Smooth muscle cell (in vitro differentiated cells): ENCODE measurements at regions not wholly inside any gene's neighbourhood (a gene's known extent, or its start where the extent isn't known, plus 50 kb on each side); places are given as distances from the start of the nearest gene placed in this dataset.

Source experiments
- DNase-seq: peaks from one replicate; lab custom pipeline; 2025; ENCODE audit not compliant: unreplicated experiment; lab: John Stamatoyannopoulos, UW
- H2AFZ ChIP-seq: fragments of 200-600 bp; sonication (generic); 2 replicates; pipeline ENCODE4 v1.6.0; 2016; ENCODE audit warnings: antibody characterized with exemption, low read depth, mild to moderate bottlenecking
- H3F3A ChIP-seq: fragments of 200-600 bp; sonication (generic); 2 replicates; pipeline ENCODE4 v1.6.0; 2017; ENCODE audit warnings: antibody characterized with exemption, low read depth
- H3K27ac ChIP-seq: fragments of 200-600 bp; sonication (generic); 2 replicates; pipeline ENCODE4 v1.5.1; 2016; ENCODE audit warnings: low read depth, mild to moderate bottlenecking
- H3K27me3 ChIP-seq: fragments of 200-600 bp; sonication (generic); 2 replicates; pipeline ENCODE4 v1.6.1; 2016; ENCODE audit warnings: low read depth, mild to moderate bottlenecking
- H3K36me3 ChIP-seq: fragments of 200-600 bp; sonication (generic); 2 replicates; pipeline ENCODE4 v1.5.1; 2016; ENCODE audit warnings: low read depth
- H3K4me1 ChIP-seq: fragments of 200-600 bp; sonication (generic); 2 replicates; pipeline ENCODE4 v1.5.1; 2016; ENCODE audit warnings: low read depth
- H3K4me2 ChIP-seq: fragments of 200-600 bp; sonication (generic); 2 replicates; pipeline ENCODE4 v1.6.0; 2016; ENCODE audit warnings: mild to moderate bottlenecking
- H3K4me3 ChIP-seq: fragments of 200-600 bp; sonication (generic); 2 replicates; pipeline ENCODE4 v1.5.1; 2016; ENCODE audit warnings: mild to moderate bottlenecking
- H3K79me2 ChIP-seq: fragments of 200-600 bp; sonication (generic); 2 replicates; pipeline ENCODE4 v1.6.0; 2016; ENCODE audit warnings: low read depth, mild to moderate bottlenecking
- H3K9ac ChIP-seq: fragments of 200-600 bp; sonication (generic); 2 replicates; pipeline ENCODE4 v1.6.0; 2016; ENCODE audit warnings: low read depth
- H3K9me3 ChIP-seq: fragments of 200-600 bp; sonication (generic); replicated peaks from 2 replicates; pipeline ENCODE4 v1.5.1; 2016; ENCODE audit warnings: low read depth
- H4K20me1 ChIP-seq: fragments of 200-600 bp; sonication (generic); 2 replicates; pipeline ENCODE4 v1.6.0; 2016; ENCODE audit warnings: low read depth
- WGBS: methylation state at CpG from one replicate; pipeline ENCODE4 v1.1.7; 2016; ENCODE audit warnings: low lambda C conversion rate; 5-methylcytosine and 5-hydroxymethylcytosine counted together
- TF ChIP-seq, protein P1 (sequence below): fragments of 200-600 bp; sonication (generic); IDR thresholded peaks from 2 replicates; pipeline ENCODE4 v1.5.1; 2017; ENCODE audit warnings: borderline replicate concordance, mild to moderate bottlenecking, antibody characterized with exemption; ENCODE audit not compliant: insufficient read depth, poor library complexity, severe bottlenecking

DNA sequence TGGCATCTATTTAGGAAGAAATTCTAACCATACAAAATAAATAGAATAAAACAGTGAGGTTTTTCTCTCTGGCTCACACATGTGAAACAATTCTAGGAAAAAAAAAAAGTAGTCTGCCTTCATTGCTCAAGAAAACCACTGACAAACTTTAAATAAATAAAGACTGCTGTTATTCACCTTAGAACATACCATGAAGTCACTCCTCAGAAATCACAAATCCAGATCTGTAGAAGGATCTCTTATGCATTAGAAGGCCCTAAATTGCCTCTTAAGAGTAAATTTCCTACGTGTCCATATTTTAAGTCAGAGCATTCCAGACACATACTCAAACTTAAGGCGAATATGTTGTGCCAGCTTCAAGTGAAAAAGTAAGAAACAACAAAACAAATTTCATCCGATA is 217.3 kb downstream of the ZIC4 start:
- Histone ChIP-seq H3K4me1 (no peaks in the 10 kb centered on the region), H3K27me3 (no peaks in the 10 kb centered on the region), H3K27ac (no peak overlapping the region), H4K20me1 (no peaks in the 10 kb centered on the region), H3K9me3 (no peaks in the 10 kb centered on the region), H3K4me3 (no peak overlapping the region), H3K9ac (no peak overlapping the region), H2AFZ (no peak overlapping the region), H3K79me2 (no peaks in the 10 kb centered on the region), H3K36me3 (no peaks in the 10 kb centered on the region), H3F3A (no peaks in the 10 kb centered on the region), H3K4me2 (no peak overlapping the region)
- TF ChIP-seq, protein P1, sequence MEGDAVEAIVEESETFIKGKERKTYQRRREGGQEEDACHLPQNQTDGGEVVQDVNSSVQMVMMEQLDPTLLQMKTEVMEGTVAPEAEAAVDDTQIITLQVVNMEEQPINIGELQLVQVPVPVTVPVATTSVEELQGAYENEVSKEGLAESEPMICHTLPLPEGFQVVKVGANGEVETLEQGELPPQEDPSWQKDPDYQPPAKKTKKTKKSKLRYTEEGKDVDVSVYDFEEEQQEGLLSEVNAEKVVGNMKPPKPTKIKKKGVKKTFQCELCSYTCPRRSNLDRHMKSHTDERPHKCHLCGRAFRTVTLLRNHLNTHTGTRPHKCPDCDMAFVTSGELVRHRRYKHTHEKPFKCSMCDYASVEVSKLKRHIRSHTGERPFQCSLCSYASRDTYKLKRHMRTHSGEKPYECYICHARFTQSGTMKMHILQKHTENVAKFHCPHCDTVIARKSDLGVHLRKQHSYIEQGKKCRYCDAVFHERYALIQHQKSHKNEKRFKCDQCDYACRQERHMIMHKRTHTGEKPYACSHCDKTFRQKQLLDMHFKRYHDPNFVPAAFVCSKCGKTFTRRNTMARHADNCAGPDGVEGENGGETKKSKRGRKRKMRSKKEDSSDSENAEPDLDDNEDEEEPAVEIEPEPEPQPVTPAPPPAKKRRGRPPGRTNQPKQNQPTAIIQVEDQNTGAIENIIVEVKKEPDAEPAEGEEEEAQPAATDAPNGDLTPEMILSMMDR: no peak
- no peak for DNase-seq
- 73% methylated on average over 3 of the region's 3 CpGs for WGBS

DNA sequence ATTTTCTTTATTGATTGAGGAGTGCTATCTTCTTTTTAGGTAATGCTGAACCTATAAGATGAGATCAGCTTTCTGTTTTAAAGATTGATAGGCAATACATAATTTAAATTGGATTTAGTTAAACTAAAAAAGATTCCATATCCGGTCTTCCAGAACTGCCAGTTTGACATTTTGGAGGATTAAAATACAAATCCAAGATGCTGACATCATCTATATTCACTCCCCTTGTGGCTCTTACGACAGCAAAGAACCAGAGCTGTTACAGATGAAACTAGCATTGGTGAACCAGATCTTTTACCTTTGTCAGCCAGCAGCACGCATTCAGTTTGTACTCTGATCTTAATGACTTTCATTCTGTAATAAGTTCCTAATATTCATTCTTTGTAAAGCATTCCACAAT is 218.7 kb downstream of the ZIC4 start:
- 82% methylated on average over 3 of the region's 3 CpGs for WGBS

GRCh38 chr3:147185781-147186180 is 220.6 kb downstream of the ZIC4 start:
- Histone ChIP-seq H3K27me3 (no peaks in the 10 kb centered on the region), H3K4me1 (no peaks in the 10 kb centered on the region), H3K79me2 (no peaks in the 10 kb centered on the region), H3F3A (no peaks in the 10 kb centered on the region), H3K27ac (no peak overlapping the region), H3K9ac (no peak overlapping the region), H3K4me2 (no peak overlapping the region), H3K4me3 (no peak overlapping the region), H3K9me3 (no peaks in the 10 kb centered on the region), H2AFZ (no peak overlapping the region), H4K20me1 (no peaks in the 10 kb centered on the region), H3K36me3 (no peaks in the 10 kb centered on the region)
- no peak for DNase-seq
- TF ChIP-seq, protein P1: no peak

More for the DNA sequence above, 218.7 kb downstream of the ZIC4 start:
- DNase-seq: no peak
- H3K27me3 ChIP-seq: no peaks in the 10 kb centered on the region
- H3K4me2 ChIP-seq: no peak overlapping the region
- no peaks in the 10 kb centered on the region for H3F3A ChIP-seq
- TF ChIP-seq, protein P1: no peak
- H3K27ac ChIP-seq: no peak overlapping the region
- no peak overlapping the region for H2AFZ ChIP-seq
- no peak overlapping the region for H3K4me3 ChIP-seq
- H4K20me1 ChIP-seq: no peaks in the 10 kb centered on the region
- no peaks in the 10 kb centered on the region for H3K79me2 ChIP-seq
- no peak overlapping the region for H3K9ac ChIP-seq
- H3K36me3 ChIP-seq: no peaks in the 10 kb centered on the region
- H3K9me3 ChIP-seq: no peaks in the 10 kb centered on the region
- H3K4me1 ChIP-seq: no peaks in the 10 kb centered on the region

DNA sequence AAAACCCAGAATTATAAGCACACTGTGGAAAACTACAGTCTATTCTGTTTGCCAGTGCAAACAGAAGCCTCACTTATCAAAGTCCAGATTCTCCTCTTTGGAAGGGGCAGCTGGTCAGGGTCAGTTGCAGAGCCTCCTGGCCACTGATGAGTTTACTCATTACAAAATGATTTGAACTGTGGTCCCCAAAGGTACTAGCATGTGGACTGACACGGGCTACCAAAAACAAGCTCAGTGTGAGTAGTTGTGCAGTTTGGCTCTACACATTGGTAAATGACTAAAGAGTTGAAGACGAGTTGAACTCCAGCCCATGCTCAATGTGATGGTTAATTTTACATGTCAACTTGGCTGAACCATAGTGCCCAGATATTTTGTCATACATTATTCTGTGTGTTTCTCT is 221.5 kb downstream of the ZIC4 start:
- 86% methylated on average over 2 of the region's 2 CpGs for WGBS
- Histone ChIP-seq H3K4me3 (no peak overlapping the region), H3K4me1 (no peaks in the 10 kb centered on the region), H3K4me2 (no peak overlapping the region), H2AFZ (no peak overlapping the region), H3K79me2 (no peaks in the 10 kb centered on the region), H3F3A (no peaks in the 10 kb centered on the region), H3K9ac (no peak overlapping the region), H4K20me1 (no peaks in the 10 kb centered on the region), H3K36me3 (no peaks in the 10 kb centered on the region), H3K27ac (no peak overlapping the region), H3K27me3 (no peaks in the 10 kb centered on the region), H3K9me3 (no peaks in the 10 kb centered on the region)
- TF ChIP-seq, protein P1: no peak
- no peak for DNase-seq
